22Rv1 (cell line): ENCODE measurements at regions not wholly inside any gene's neighbourhood (a gene's known extent, or its start where the extent isn't known, plus 50 kb on each side); places are given as distances from the start of the nearest gene placed in this dataset.
"Not testable (repeated sequence)": the region's sequence is repeated elsewhere in the genome, so short reads cannot be mapped to it uniquely, and the experiment has no call there.

Experiments used
- H3K27ac ChIP-seq: fragments of 450-650 bp; 2 replicates; pipeline ENCODE4 v1.5.1; 2017
- CTCF ChIP-seq: fragments of 450-650 bp; IDR thresholded peaks from 2 replicates; pipeline ENCODE4 v1.5.1; 2017; ENCODE audit warnings: mild to moderate bottlenecking
- ZFX ChIP-seq: fragments of 450-650 bp; IDR thresholded peaks from 2 replicates; pipeline ENCODE4 v1.6.1; 2017; ENCODE audit warnings: antibody characterized with exemption, borderline replicate concordance

DNA sequence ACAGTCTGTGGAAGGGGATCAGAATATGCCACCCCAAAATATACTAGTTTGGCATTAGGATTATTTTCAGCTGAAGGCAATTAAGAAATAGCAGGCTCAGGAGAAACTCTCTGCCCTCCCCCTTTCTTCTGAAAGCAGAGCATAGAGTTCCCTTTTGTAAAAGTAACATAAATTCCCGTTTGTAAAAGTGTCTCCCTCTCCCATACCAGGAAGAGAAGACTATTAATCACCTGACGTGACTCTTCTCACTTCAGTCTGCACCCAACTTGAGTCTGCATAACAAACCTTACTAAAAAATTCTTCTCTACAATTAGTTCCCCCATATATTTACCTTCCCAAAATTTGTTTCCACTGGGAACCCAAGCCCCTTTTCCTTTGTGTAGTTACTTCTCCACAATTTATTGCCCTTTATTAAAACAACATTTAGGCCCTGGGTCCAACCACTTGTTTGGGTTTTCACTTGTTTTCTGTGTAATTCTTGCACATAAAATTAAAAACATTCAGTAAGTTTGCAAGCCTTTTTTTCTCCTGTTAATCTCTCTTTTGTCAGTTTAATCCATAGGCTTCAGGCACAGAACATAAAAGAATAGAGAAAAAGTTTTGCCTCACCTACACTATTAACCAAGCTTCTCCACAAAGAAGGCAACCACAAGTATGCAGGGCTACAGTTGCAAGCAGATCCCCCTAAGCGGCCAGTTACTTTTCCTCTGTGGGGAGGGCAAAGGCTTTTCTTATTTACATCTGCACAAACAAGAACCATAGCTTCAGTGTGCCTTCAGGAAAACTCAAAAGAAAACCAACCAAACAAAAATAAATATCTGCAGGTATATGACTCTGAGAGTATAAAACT lies 73.8 kb upstream of the EPCAM start:
- TF ChIP-seq CTCF (no peak), ZFX (no peak)
- no peak overlapping the region for H3K27ac ChIP-seq

- TF ChIP-seq ZFX: no peak
- no peak for TF ChIP-seq CTCF
- H3K27ac ChIP-seq: no peak overlapping the region
Measured at GRCh38 chr2:47293976-47294375, 75.1 kb upstream of the EPCAM start.

DNA sequence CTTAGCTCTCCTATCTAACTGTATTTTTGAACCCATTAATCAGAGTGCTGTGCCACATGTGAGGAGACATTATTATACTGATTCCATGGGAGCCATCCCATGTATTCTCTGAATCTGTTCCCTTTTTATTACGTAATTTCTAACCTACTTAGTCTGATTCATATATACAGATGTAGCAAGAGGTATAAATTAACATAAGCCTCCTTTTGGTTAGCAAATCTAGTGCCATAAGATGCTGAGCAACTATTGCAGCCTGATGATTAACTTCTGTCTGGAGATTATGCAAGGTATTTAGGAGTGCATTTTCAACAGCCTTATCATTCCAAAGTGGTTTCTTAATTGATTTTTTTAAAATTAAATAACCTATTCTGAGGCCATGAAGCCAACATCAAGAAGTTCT lies 80.2 kb upstream of the EPCAM start:
- no peak for TF ChIP-seq CTCF
- H3K27ac ChIP-seq: no peak overlapping the region

DNA sequence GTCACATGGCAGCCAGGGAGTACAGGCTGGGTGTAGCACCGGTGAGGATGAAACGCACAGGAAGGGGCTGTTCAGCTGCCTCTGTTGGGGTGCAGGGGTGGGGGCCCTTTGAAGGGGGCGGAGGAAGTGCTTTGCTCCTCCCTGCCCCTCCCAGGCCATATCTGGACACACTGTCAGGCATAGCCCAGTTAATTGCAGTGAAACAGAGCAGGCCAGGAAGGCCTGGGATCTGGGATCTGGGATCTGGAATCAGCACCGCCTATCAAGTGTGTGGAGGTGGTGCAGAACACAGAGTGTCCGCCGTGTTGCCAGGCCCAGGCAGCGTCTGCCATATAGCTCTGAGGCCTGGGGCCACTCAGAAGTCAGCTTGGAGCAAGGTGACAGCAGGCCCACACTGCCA lies 85.5 kb upstream of the EPCAM start:
- TF ChIP-seq CTCF (no peak), ZFX (no peak)
- no peak overlapping the region for H3K27ac ChIP-seq

GRCh38 chr2:47282621-47283272 lies 86.4 kb upstream of the EPCAM start:
- H3K27ac ChIP-seq: no peak overlapping the region
- no peak for TF ChIP-seq CTCF
- TF ChIP-seq ZFX: no peak

DNA sequence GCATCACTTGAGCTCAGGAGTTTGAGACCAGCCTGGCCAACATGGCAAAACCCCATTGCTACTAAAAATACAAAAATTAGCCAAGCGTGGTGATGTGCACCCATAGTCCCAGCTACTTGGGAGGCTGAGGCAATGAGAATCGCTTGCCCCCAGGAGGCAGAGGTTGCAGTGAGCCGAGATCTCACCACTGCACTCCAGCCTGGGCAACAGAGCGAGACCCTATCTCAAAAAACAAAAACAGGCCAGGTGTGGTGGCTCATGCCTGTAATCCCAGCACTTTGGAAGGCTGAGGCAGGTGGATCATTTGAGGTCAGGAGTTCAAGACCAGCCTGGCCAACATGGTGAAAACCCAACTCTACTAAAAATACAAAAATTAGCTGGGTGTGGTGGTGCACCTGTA lies 89.6 kb upstream of the EPCAM start:
- not testable (repeated sequence) for H3K27ac ChIP-seq

GRCh38 chr2:47277987-47278386 lies 91.1 kb upstream of the EPCAM start:
- no peak for TF ChIP-seq CTCF
- no peak overlapping the region for H3K27ac ChIP-seq
